ENCODE measurements at regions not wholly inside any gene's neighbourhood (a gene's known extent, or its start where the extent isn't known, plus 50 kb on each side); places are given as distances from the start of the nearest gene placed in this dataset.

DNA sequence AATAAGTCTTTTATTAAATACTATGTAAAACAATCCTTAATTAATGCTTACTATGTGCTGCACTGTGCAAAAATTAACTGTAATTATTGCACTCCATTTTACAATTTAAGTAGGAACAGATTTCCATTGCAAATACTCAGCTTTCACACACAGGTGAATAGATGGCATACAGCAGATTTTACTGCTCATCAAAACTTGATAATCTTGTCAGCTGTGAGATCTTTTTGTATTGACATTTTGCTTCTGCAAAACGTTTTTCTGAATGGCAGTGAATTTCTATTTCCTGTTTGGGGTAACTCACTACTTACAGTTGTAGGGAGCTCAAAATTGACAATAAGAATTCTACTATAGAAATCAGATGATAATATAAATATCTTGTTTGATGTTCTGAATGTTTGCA is 220.0 kb upstream of the MAGI2 start:
- TF ChIP-seq EZH2 (optimal IDR thresholded peaks at IDR 0.05; ENCODE audit: low read depth, low read length) (no peak), EZH2phosphoT487 (IDR thresholded peaks at IDR 0.05; ENCODE audit: low read length) (no peak)
- TF ChIP-seq, protein P1, sequence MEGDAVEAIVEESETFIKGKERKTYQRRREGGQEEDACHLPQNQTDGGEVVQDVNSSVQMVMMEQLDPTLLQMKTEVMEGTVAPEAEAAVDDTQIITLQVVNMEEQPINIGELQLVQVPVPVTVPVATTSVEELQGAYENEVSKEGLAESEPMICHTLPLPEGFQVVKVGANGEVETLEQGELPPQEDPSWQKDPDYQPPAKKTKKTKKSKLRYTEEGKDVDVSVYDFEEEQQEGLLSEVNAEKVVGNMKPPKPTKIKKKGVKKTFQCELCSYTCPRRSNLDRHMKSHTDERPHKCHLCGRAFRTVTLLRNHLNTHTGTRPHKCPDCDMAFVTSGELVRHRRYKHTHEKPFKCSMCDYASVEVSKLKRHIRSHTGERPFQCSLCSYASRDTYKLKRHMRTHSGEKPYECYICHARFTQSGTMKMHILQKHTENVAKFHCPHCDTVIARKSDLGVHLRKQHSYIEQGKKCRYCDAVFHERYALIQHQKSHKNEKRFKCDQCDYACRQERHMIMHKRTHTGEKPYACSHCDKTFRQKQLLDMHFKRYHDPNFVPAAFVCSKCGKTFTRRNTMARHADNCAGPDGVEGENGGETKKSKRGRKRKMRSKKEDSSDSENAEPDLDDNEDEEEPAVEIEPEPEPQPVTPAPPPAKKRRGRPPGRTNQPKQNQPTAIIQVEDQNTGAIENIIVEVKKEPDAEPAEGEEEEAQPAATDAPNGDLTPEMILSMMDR (IDR thresholded peaks at IDR 0.05; ENCODE audit: low read length) = no peak
- no peaks in the 10 kb centered on the region for H3K36me3 ChIP-seq (replicated peaks; ENCODE audit: insufficient read depth, low read length)
- no peaks in the 10 kb centered on the region for H3K9me3 ChIP-seq (replicated peaks; ENCODE audit: insufficient read depth, low read length)
- no peaks in the 10 kb centered on the region for H3K27me3 ChIP-seq (replicated peaks; ENCODE audit: insufficient read depth, low read length)
- no peaks in the 10 kb centered on the region for H3K4me1 ChIP-seq (ENCODE audit: low read length)
- H3K4me3 ChIP-seq (ENCODE audit: low read length) = no peak overlapping the region
- no peaks in the 10 kb centered on the region for H3K79me2 ChIP-seq (ENCODE audit: low read length)
- H3K27ac ChIP-seq (ENCODE audit: low read length) = no peak overlapping the region
- H4K20me1 ChIP-seq (ENCODE audit: insufficient read depth, low read length) = no peaks in the 10 kb centered on the region
- no peaks in the 10 kb centered on the region for H3F3A ChIP-seq (ENCODE audit: insufficient read depth, low read length)
- DNase-seq = no peak
- H2AFZ ChIP-seq (ENCODE audit: low read length) = no peak overlapping the region
- no peak overlapping the region for H3K9ac ChIP-seq (ENCODE audit: low read length)
- H3K4me2 ChIP-seq (ENCODE audit: low read depth, low read length) = no peak overlapping the region
- no peaks in the 10 kb centered on the region for H3K9me2 ChIP-seq (replicated peaks; ENCODE audit: insufficient read depth, low read length)

DNA sequence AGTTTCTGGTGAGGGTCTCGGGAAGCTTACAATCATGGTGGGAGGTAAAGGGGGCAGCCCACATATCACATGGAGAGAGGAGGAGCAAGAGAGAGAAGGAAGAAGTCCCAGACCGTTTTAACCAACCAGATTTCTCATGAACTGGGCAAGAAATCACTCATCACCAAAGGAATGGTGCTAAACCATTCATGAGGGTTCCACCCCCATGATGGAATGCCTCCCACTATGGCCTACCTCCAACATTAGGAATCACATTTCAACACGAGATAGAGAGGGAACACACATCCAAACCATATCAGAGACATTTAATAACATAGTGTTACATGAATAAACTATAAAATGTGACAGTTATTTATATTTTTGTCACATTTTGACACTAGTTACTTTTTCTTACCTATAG is 214.8 kb upstream of the MAGI2 start:
- no peaks in the 10 kb centered on the region for H3K79me2 ChIP-seq (ENCODE audit: low read length)
- H3K27ac ChIP-seq (ENCODE audit: low read length) = no peak overlapping the region
- no peaks in the 10 kb centered on the region for H3F3A ChIP-seq (ENCODE audit: insufficient read depth, low read length)
- H3K9ac ChIP-seq (ENCODE audit: low read length) = no peak overlapping the region
- H2AFZ ChIP-seq (ENCODE audit: low read length) = no peak overlapping the region
- no peaks in the 10 kb centered on the region for H3K9me2 ChIP-seq (replicated peaks; ENCODE audit: insufficient read depth, low read length)
- no peaks in the 10 kb centered on the region for H4K20me1 ChIP-seq (ENCODE audit: insufficient read depth, low read length)
- no peak for DNase-seq
- H3K9me3 ChIP-seq (replicated peaks; ENCODE audit: insufficient read depth, low read length) = no peaks in the 10 kb centered on the region
- H3K4me1 ChIP-seq (ENCODE audit: low read length) = no peaks in the 10 kb centered on the region
- H3K4me2 ChIP-seq (ENCODE audit: low read depth, low read length) = no peak overlapping the region
- no peaks in the 10 kb centered on the region for H3K36me3 ChIP-seq (replicated peaks; ENCODE audit: insufficient read depth, low read length)
- no peak for TF ChIP-seq EZH2phosphoT487 (IDR thresholded peaks at IDR 0.05; ENCODE audit: low read length)
- TF ChIP-seq, protein P1 (IDR thresholded peaks at IDR 0.05; ENCODE audit: low read length) = no peak
- TF ChIP-seq EZH2 (optimal IDR thresholded peaks at IDR 0.05; ENCODE audit: low read depth, low read length) = no peak
- H3K4me3 ChIP-seq (ENCODE audit: low read length) = no peak overlapping the region
- no peaks in the 10 kb centered on the region for H3K27me3 ChIP-seq (replicated peaks; ENCODE audit: insufficient read depth, low read length)

DNA sequence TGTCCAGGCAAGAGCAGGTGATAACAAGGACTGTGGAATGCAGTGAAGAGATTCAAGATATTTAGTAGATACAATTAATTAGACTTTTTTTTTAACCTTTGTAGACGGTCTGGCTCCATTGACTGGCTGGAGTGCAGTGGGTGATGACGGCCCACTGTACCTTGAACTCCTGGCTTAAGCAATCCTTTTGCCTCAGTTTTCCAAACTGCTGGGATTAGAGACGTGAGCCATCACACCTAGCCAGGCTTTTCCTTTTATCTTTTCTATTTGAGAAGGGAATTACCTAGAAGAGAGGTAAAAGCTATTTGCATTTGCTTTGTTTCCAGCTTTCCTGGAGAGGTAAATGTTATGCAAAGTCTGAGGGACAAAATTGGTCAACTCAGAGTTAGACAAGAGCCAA is 213.0 kb upstream of the MAGI2 start:
- Histone ChIP-seq H3K27ac (ENCODE audit: low read length) (no peak overlapping the region), H2AFZ (ENCODE audit: low read length) (no peak overlapping the region), H3K9ac (ENCODE audit: low read length) (no peak overlapping the region), H3K9me3 (replicated peaks; ENCODE audit: insufficient read depth, low read length) (no peaks in the 10 kb centered on the region), H3K4me1 (ENCODE audit: low read length) (no peaks in the 10 kb centered on the region), H3K9me2 (replicated peaks; ENCODE audit: insufficient read depth, low read length) (no peaks in the 10 kb centered on the region), H3K27me3 (replicated peaks; ENCODE audit: insufficient read depth, low read length) (no peaks in the 10 kb centered on the region), H3K36me3 (replicated peaks; ENCODE audit: insufficient read depth, low read length) (no peaks in the 10 kb centered on the region), H4K20me1 (ENCODE audit: insufficient read depth, low read length) (no peaks in the 10 kb centered on the region), H3K4me2 (ENCODE audit: low read depth, low read length) (no peak overlapping the region), H3F3A (ENCODE audit: insufficient read depth, low read length) (no peaks in the 10 kb centered on the region), H3K4me3 (ENCODE audit: low read length) (no peak overlapping the region), H3K79me2 (ENCODE audit: low read length) (no peaks in the 10 kb centered on the region)
- no peak for DNase-seq
- TF ChIP-seq EZH2 (optimal IDR thresholded peaks at IDR 0.05; ENCODE audit: low read depth, low read length) = no peak
- TF ChIP-seq, protein P1 (IDR thresholded peaks at IDR 0.05; ENCODE audit: low read length) = no peak
- no peak for TF ChIP-seq EZH2phosphoT487 (IDR thresholded peaks at IDR 0.05; ENCODE audit: low read length)
